ENCODE measurements at regions not wholly inside any gene's neighbourhood (a gene's known extent, or its start where the extent isn't known, plus 50 kb on each side); places are given as distances from the start of the nearest gene placed in this dataset.

DNA sequence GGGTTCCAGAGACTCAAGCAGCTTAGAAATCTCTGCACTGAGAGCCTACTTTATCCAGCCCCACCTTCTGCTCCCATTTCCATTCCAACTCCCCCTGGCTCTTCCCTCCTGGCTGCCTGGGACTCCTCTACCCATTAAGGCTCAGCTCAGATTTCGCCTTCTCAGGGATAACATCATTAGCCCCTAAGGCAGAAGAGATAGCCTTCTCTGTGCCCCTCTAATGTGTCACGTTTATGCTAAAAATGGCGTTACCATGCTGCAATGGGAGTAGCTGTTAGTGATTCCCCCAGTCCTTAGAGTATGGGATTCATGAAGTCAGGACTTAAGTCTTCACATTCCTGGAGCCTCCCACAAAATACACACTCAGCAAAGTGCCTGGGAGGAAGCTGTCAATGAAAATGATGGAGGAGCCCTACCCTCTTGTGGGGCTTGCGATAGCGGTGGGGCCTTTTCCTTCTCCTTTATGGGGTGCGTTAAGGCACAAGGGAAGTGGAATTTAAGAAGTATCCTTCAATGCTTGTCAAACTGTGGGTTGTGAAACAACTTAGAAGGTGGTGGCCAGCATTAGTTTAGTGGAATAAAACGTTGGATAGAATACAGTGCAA lies 144.7 kb upstream of the COPS8 start:
- DNase-seq: no peak

DNA sequence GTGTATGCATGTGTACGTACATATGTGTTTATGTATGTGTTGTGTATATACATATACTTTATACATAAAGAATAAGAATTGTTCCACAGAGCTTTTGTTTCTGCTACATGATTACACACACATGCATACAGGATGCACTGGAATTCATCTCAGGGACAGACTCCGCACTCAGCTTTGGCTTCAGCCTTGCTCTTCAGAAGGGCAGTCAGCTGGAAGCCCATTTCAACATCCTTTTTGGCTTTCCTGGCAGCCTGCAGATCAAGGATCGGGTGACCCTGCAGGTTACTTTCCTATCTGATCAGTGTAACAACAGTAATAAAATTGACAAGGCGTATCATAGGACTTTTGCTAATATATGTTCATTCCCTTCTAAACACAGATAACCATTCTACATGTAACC lies 144.1 kb upstream of the COPS8 start:
- DNase-seq: no peak

DNA sequence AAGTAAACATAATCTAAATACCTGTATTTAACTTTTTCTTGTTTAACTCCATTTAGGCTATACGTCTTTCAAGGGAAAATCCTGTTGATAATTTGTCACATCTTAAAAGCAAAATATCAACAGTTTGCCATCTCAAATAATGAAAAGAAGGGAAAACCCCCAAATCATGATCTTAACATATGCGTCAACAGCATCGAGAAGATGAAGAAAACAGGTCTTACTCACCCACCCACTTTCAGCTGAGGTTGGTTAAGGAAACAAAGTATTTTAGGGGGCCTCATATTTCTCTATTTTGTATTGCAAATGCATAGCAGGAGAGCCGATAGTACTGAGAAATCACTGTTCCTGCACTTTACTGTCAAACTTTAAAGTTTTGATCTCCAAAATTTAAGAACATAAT lies 143.1 kb upstream of the COPS8 start:
- DNase-seq: no peak

DNA sequence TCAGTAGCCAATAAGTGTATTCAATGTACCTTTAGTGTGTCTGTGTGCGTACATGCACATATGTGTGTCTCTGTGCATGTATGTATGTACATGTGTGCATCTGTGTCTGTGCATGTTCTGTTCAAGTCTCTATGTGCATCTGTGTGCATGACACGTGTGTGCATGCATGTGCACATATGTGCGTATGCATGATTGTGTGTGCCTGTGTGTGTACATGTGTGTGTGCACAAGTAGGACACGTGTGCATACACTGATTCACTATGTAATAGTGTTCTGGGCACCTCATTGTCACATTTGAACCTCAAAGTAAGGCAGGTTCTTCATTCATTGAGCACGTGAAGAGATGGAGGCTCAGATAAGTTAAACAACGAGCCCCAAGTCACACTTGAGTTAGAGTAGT lies 142.6 kb upstream of the COPS8 start:
- no peak for DNase-seq

DNA sequence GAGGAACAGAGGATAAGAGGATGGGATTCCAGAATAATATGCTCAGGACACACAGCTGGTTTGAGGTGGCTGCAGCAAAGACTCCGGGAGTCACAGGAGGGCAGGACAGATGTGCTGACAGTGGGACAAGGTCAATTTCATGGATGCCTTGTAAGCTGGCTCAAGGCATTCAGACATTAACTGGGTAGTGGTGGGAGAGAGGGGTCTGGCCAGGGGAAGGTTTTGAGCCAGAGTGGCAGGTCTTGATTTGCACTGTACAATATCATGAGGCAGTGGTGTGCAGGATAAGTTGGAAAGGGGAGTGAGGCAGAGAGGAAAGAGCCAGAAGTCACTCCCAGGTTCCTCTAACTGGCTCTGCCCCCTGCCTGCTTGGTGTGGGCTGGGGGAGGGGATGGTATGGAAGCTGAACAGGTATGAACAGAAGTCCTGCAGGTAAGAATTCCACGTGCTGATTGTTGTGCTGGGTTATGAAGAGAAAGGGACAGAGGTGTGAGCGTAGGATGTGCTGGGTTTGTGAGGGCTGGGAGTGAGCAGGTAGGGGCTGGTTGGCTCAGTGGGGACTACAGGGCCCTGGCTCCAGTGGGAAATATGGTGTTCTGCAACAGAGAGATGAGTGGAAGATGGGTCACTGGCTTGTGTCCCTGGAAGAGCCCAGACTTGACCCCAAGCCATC lies 141.7 kb upstream of the COPS8 start:
- no peak for DNase-seq

DNA sequence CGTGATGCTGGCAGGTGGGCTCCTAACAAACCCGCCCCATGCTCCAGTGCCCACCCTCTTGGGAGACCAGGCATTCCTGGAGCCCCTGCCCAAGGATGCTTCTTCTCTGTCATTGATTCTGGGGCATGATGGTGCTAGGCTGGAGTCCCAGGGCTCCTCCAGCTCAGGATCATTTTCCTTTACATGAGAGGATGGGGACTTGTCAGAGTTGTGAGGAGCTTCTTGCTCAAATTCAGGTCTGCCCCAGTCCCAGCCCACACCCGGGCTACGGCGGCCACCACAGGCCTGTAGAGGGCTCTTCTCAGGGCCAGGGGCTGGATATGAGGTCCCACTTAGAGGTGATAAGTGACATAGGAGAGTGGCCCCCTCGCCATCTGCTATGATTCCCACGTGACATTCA lies 141.1 kb upstream of the COPS8 start:
- no peak for DNase-seq

DNA sequence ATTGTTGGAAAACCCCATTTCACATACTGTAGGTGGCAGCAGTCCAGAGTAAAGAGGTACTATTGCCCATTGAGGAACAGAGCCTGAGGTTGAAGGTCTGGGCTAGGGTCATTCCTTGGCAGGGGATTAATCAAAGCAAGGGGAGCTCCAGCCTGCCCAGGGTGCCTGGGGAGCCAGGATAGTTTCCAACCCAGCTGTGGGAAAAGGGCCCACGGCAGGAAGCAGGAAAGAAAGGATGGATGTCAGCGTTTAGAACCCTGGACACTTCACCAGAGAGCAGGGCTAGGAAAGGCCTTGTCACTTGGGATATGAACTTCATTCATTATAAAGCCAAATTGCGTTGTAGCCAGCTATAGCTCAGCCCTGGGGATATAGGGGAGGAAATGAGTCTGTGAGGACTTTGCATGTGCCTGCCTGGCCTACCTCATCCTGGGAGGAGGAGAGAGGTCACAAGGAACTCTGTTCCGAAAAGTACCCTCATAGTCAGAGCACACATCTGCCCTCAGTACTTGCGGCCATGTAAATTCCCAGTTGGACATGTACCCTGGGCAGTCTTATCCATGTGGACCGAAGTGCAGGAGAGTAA lies 140.2 kb upstream of the COPS8 start:
- DNase-seq: no peak

GRCh38 chr2:236946871-236947270 lies 138.8 kb upstream of the COPS8 start:
- DNase-seq: no peak

DNA sequence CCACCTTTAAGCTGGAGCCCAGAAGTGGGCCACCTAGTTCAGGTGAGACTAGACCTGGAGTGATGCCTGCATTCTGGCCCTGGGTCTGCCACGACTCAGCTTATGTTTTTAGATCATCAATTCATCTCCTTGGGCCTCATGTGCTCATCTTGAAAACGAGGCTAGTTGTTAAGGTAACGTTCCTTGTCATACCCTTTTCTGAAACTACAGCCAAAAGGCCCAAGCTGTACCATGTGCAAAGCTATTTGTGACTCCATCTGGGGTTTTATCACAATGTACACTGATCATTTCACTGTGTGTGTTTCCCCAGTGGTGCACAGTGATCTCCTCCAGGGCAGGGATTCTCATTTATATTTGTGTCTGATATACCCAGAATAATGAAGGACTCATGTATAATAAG lies 138.4 kb upstream of the COPS8 start:
- no peak for DNase-seq

- DNase-seq: no peak
These were observed 137.8 kb upstream of the COPS8 start for GRCh38 chr2:236947896-236948295.

DNA sequence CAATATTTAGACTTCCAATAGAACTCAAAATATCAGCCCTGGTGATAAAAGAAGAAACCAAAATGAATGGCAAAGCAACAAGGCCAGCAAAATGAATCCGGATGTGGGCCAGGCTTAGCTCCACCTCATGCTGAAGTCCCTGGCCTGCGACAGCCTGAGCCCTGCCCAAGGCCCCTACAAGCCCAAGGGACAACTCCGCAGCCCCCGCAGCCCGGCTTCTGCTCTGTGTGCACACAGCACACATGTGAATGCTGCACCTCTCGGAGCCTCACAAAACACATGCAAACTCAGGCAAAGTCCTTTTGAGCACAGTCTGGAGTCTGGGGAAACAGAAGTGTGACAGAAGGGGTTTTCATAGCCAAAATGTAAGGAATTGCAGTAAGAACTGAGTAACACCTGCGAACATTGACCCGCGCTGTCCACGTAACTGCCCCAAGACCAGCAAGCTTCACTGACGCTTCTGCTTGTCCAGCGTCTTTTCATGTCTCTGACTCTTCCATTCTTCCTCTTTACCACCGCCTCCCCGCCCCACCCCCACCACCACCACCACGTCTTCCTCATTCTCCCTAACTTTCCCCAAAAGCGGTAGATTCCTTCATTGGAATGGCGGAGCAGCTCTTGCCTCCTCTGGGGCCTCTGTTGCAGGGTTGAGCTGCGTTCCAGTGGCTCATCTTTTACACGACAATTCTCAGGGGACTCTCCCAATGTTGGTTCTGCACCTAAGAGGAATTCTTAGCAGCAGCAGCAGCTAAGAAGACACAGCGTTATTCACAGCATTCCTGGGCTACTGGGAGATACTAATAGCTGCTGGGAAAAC lies 136.4 kb upstream of the COPS8 start:
- no peak for DNase-seq

DNA sequence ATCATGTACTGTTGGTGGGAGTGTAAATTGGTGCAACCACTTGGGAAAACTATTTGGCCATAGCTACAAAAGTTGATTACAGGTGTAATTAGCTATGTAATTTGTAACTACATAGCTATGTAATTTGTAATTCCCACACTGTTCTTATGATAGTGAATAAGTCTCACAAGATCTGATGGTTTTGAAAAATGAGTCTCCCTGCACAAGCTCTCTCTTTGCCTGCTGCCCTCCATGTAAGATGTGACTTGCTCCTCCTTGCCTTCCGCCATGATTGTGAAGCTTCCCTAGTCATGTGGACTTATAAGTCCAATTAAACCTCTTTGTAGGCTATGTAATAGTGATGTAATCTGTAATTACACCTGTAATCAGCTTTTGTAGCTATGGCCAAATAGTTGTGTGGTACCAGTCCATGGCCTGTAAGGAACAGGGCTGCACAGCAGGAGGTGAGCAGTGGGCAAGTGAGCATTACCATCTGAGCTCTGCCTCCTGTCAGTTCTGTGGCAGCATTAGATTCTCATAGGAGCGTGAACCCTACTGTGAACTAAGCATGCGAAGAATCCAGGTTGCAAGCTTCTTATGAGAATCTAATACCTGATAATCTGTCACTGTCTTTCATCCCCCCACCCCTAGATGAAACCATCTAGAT lies 133.7 kb upstream of the COPS8 start:
- no peak for DNase-seq

- no peak for DNase-seq
These were observed 131.0 kb upstream of the COPS8 start for GRCh38 chr2:236954641-236955040.

DNA sequence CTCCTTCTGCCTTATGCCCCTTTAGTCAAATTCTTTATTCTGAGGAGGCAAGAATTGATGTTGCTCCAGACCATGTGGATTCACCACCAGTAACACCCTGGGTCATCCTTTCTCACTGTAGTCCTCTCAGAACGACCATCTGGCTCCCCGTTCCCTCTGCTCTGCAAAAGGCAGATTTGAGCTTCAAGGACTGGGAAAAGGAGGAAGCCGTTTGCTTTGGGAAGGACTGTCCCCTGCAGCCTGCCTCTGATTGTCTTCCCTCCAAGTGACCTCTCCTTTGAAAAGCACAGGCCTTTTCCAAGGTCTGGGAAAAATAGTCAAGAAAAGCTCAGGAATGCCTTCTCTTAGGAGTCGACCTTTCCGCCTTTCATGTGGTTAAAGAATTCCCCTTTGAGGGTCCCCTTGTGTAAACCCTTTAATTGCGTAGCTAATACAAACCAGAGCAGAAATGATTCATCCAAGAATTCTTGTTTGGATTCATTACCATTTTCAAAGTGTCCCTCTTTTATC lies 130.1 kb upstream of the COPS8 start:
- DNase-seq: no peak

GRCh38 chr2:236956031-236956618 lies 129.6 kb upstream of the COPS8 start:
- peak in 1 of 2 experiments; percentile 9 for DNase-seq

DNA sequence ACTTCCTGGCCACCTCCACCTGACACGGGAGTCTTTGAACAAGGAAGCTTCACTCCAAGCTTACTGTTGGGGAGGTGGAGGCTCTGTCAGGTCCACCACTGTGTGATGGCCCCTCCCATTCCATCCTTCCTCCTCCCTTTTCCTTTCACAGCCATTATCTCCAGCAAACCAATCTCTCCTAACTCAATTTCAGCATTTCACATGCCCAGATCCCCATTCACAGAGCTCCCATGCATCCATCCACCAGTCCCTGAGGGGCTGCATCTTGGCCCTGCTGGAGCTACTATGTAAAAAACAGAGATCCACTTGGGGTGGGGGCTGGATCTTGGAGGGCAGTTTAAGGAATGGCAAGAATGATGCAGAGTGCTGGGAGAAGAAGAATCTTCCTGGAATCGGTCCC lies 129.0 kb upstream of the COPS8 start:
- no peak for DNase-seq

DNA sequence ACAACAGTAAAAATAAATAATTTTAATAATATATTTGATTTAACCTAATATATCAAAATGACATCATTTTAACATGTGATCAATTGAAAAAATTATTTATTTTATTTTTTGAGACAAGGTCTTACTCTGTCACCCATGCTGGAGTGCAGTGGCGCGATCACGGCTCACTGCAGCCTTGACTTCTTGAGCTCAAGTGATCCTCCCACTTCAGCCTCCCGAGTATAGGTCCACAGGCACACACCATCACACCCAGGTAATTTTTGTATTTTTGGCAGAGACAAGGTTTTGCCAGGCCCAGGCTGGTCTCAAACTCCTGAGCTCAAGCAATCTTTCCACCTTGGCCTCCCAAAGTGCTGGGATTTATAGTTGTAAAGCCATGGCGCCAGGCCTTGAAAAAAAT lies 126.7 kb upstream of the COPS8 start:
- DNase-seq: no peak

- DNase-seq: no peak
These were observed 125.8 kb upstream of the COPS8 start for GRCh38 chr2:236959876-236960275.

DNA sequence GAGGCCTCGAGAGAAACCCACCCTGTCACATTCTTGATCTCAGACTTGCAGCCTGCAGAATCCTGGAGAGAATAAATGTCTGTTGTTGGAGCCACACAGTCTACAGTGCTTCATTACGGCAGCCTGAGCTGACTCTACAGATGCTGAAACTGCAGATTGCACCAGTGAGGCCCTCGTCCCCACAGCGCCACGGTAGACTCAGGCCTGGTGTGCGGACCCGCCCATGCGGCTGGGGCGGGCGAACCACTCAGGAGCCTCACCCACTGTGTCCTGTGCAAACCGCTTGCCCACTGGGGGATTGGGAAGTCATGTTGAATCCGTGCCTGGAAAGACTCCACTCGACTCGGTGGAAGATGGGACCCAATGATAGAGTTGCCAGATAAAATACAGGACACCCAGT lies 125.2 kb upstream of the COPS8 start:
- no peak for DNase-seq

- DNase-seq: no peak
These were observed 122.9 kb upstream of the COPS8 start for GRCh38 chr2:236962816-236963215.

DNA sequence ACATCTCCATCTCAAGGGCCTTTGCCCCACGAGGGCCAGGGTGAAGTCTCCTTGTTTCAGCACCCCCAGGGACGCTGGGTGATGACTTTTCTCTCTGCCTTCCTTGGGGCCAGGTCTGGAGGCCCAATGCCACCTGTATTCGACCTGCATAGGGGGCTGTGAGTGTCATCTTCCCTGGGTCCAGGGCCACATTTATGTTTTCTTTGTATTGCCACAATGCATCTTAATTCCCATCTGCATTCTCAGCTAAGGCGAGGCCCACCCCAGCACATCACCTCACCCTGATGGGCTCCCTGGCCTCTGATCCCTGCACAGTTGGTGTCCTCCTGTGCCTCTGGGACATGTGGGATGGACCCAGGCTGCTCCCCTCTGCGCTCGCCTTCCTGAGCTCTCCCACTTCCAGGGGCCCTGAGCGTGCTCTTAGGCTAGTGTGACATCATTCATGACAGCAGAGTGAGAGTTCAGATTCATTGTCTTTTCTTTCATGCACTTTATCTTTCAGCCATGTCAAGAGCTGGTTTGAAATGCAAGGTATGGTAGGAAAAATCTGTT lies 122.0 kb upstream of the COPS8 start:
- no peak for DNase-seq

DNA sequence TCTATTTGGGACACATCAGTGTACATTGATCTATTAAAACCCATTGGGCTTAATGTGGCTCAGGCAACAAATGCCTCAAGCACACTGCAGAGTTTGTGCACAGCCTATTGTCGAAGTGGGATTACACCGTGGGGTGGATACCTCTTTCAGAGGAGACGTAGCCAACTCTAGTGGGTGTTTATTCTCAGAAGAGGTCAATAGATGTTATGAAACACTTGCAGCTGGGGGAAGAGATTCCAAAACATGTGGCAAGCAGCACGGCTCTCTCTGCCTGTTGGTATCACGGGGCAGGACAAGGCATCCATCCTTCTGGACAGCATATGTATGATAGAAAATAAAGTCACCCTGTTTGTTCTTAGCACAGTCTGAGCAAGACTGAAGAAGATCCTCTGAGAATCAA lies 121.4 kb upstream of the COPS8 start:
- no peak for DNase-seq

Measured in activated CD4-positive, alpha-beta T cell treated with anti-CD3 and anti-CD28 coated beads, Interleukin-2, amount 50 U/mL, for 48 hours (primary cell).